ENCODE measurements at regions not wholly inside any gene's neighbourhood (a gene's known extent, or its start where the extent isn't known, plus 50 kb on each side); places are given as distances from the start of the nearest gene placed in this dataset.

GRCh38 chrX:141982296-141982695 lies 78.6 kb downstream of the MAGEC1 start:
- ATAC-seq, result no peak
- no peaks in the 10 kb centered on the region for H3K36me3 Mint-ChIP-seq
- H3K9me3 Mint-ChIP-seq, result peaks cover under 1 to 8% of the 10 kb centered on the region in 2 donors
- no peak overlapping the region for H3K27ac Mint-ChIP-seq
- DNase-seq (ENCODE audit: low spot score in 2 of 2), result no peak

- Mint-ChIP-seq H3K36me3 (no peaks in the 10 kb centered on the region), H3K9me3 (peaks cover 5 to 13% of the 10 kb centered on the region in 2 donors), H3K27ac (no peak overlapping the region)
- DNase-seq (ENCODE audit: low spot score in 2 of 2) (no peak), ATAC-seq (no peak)
Observed at GRCh38 chrX:141975839-141976238, 72.1 kb downstream of the MAGEC1 start.

GRCh38 chrX:141969706-141970105 lies 66.0 kb downstream of the MAGEC1 start:
- H3K36me3 Mint-ChIP-seq, result no peaks in the 10 kb centered on the region
- H3K9me3 Mint-ChIP-seq, result peaks cover 6 to 11% of the 10 kb centered on the region in 2 donors
- H3K27ac Mint-ChIP-seq, result peak overlapping the region in 1 of 2 donors; percentile 12
- DNase-seq (ENCODE audit: low spot score in 2 of 2) (no peak), ATAC-seq (no peak)

GRCh38 chrX:141960578-141960977 lies 56.9 kb downstream of the MAGEC1 start:
- Mint-ChIP-seq H3K9me3 (peaks cover 5 to 8% of the 10 kb centered on the region in 2 donors), H3K36me3 (no peaks in the 10 kb centered on the region)
- DNase-seq (ENCODE audit: low spot score in 2 of 2), result no peak

More at GRCh38 chrX:141960578-141960977, 56.9 kb downstream of the MAGEC1 start:
- ATAC-seq, result no peak
- no peak overlapping the region for H3K27ac Mint-ChIP-seq
